CD8-positive, alpha-beta memory T cell (primary cell): ENCODE measurements at regions not wholly inside any gene's neighbourhood (a gene's known extent, or its start where the extent isn't known, plus 50 kb on each side); places are given as distances from the start of the nearest gene placed in this dataset.
A peak's percentile ranks its signal among the peaks of the same experiment; 100 is the strongest.

Source experiments
- CTCF ChIA-PET: fragments of 350-600 bp; sonication (Branson Sonifier 250); formaldehyde crosslinking; loops from one replicate; lab custom pipeline; 2021; ENCODE audit warnings: antibody characterized with exemption; lab: Charles Lee
- POLR2A ChIA-PET: fragments of 350-600 bp; sonication (Branson Sonifier 250); formaldehyde crosslinking; loops from one replicate; lab custom pipeline; 2021; ENCODE audit warnings: antibody characterized with exemption; lab: Charles Lee
- DNase-seq, 5 donors: peaks; one replicate each; pipeline versions ENCODE4 v3.0.0 to v3.0.0-alpha.2; 2020 to 2022; ENCODE audit warnings: mixed read lengths in 1 of 5
- H3K27ac ChIP-seq: one replicate; pipeline ENCODE4 v1.7.0; 2013; ENCODE audit warnings: low read depth, mild to moderate bottlenecking, low read length, moderate library complexity
- H3K27me3 ChIP-seq: 2 replicates; pipeline ENCODE4 v1.7.0; 2013; ENCODE audit warnings: low read length, mild to moderate bottlenecking; ENCODE audit not compliant: insufficient read depth, poor library complexity, severe bottlenecking
- H3K36me3 ChIP-seq: 2 replicates; pipeline ENCODE4 v1.7.0; 2013; ENCODE audit warnings: mild to moderate bottlenecking, low read length, moderate library complexity; ENCODE audit not compliant: insufficient read depth
- H3K4me1 ChIP-seq: 2 replicates; pipeline ENCODE4 v1.7.0; 2013; ENCODE audit warnings: mild to moderate bottlenecking, low read length, moderate library complexity; ENCODE audit not compliant: insufficient read depth
- H3K4me3 ChIP-seq: 2 replicates; pipeline ENCODE4 v1.7.0; 2013; ENCODE audit warnings: mild to moderate bottlenecking, low read length
- H3K9me3 ChIP-seq: 2 replicates; pipeline ENCODE4 v1.7.0; 2013; ENCODE audit warnings: mild to moderate bottlenecking, low read length
- H3K27ac Mint-ChIP-seq, 8 donors: one replicate each; pipeline ENCODE4 v1.8.0; 2020 to 2021; ENCODE audit warnings: mixed read lengths in 8 of 8, mild to moderate bottlenecking in 6 of 8, inconsistent platforms in 3 of 8, moderate library complexity in 3 of 8
- H3K27me3 Mint-ChIP-seq, 2 donors: one replicate each; pipeline ENCODE4 v1.8.0; 2020 to 2021; ENCODE audit warnings: mixed read lengths in 2 of 2, mild to moderate bottlenecking in 1 of 2, moderate library complexity in 1 of 2
- H3K36me3 Mint-ChIP-seq, 3 donors: one replicate each; pipeline ENCODE4 v1.8.0; 2020 to 2021; ENCODE audit warnings: mixed read lengths in 3 of 3, inconsistent platforms in 1 of 3, mild to moderate bottlenecking in 1 of 3
- H3K4me1 Mint-ChIP-seq, 3 donors: one replicate each; pipeline ENCODE4 v1.8.0; 2020 to 2021; ENCODE audit warnings: mixed read lengths in 3 of 3, inconsistent platforms in 1 of 3, mild to moderate bottlenecking in 1 of 3
- H3K4me3 Mint-ChIP-seq, 7 donors: one replicate each; pipeline ENCODE4 v1.8.0; 2020 to 2021; ENCODE audit warnings: mixed read lengths in 7 of 7, mild to moderate bottlenecking in 6 of 7, moderate library complexity in 4 of 7, inconsistent platforms in 2 of 7
- H3K9me3 Mint-ChIP-seq, 5 donors: one replicate each; pipeline ENCODE4 v1.8.0; 2020 to 2022; ENCODE audit warnings: mixed read lengths in 5 of 5, mild to moderate bottlenecking in 3 of 5, moderate library complexity in 2 of 5, inconsistent platforms in 1 of 5

DNA sequence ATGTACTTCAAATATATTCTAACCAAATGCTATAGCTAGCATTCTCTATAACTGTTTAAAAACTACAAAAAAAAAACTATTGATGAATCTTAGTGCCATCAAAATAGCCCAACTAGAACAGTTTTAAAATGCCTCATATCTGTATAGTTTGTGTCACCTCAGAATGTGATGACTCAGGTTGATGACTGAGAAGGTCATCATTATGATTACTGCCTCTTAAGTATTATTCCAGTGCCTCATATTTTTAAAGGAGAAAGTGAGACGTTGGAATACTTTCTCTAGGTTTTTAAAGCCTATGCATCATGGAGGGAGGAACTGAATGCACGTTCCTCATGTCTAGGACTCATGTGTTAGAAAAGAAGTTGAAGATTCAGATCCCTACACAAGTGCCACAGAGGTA is 88.2 kb downstream of the TMA16 start:
- H3K27ac Mint-ChIP-seq, result no peak overlapping the region
- no peak for DNase-seq
- POLR2A ChIA-PET, result no interaction called here
- Histone ChIP-seq H3K4me3 (no peak overlapping the region), H3K36me3 (no peaks in the 10 kb centered on the region), H3K9me3 (no peaks in the 10 kb centered on the region), H3K27me3 (no peaks in the 10 kb centered on the region), H3K27ac (no peak overlapping the region), H3K4me1 (no peaks in the 10 kb centered on the region)
- CTCF ChIA-PET, result no interaction called here
- H3K9me3 Mint-ChIP-seq, result no peaks in the 10 kb centered on the region
- no peaks in the 10 kb centered on the region for H3K36me3 Mint-ChIP-seq
- H3K4me1 Mint-ChIP-seq, result no peaks in the 10 kb centered on the region
- H3K4me3 Mint-ChIP-seq, result no peak overlapping the region
- H3K27me3 Mint-ChIP-seq, result peaks cover 6 to 26% of the 10 kb centered on the region in 2 donors

DNA sequence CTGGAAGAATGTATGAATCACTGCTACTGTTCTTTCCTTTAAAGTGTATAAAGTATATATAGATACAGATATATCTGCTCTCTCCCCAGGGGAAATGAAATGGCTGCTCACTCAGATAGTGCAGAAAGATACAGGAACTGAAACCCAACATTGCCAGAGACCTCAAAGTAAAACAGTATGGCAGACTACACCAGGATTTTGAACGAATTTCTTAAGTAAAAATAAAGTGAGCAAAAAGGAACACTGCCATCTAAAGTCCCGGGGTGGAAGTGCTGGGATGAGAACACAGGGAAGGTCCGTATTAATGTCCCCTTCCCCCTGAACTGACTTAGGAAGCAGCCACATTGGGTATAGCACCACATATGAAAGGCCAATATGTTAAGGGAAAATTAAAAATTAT is 93.4 kb downstream of the TMA16 start:
- Histone ChIP-seq H3K36me3 (no peaks in the 10 kb centered on the region), H3K9me3 (no peaks in the 10 kb centered on the region), H3K27me3 (no peaks in the 10 kb centered on the region), H3K4me3 (no peak overlapping the region), H3K27ac (no peak overlapping the region), H3K4me1 (no peaks in the 10 kb centered on the region)
- H3K36me3 Mint-ChIP-seq, result no peaks in the 10 kb centered on the region
- peaks cover 6 to 12% of the 10 kb centered on the region in 2 donors for H3K27me3 Mint-ChIP-seq
- no peaks in the 10 kb centered on the region for H3K9me3 Mint-ChIP-seq
- no peaks in the 10 kb centered on the region for H3K4me1 Mint-ChIP-seq
- peak overlapping the region in 1 of 8 donors; percentile 35 for H3K27ac Mint-ChIP-seq
- no peak for DNase-seq
- ChIA-PET CTCF (interaction anchor here (1.8 kb wide), 1 partner anchor 37 kb away, joined by 7 read pairs; no protein-coding TSS in a partner anchor), POLR2A (no interaction called here)
- no peak overlapping the region for H3K4me3 Mint-ChIP-seq

DNA sequence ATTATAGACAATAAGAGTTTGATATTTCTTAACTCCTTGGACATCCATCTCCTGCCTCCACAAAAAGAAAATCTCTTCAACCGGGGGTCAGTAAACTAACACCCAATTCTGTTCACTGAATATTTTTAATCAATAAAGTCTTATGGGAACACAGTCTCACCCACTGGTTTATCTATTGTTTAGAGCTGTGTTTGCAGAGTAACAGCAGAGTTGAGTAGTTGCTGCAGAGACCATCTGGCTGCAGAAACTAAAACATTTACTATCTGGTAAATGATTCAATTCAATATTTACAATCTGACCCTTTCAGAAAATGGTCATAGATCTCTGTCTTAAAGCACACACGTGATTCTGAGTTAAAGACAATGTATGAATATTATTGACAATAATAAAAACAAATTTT is 94.0 kb downstream of the TMA16 start:
- H3K27me3 ChIP-seq, result no peaks in the 10 kb centered on the region
- Mint-ChIP-seq H3K4me3 (no peak overlapping the region), H3K27ac (no peak overlapping the region), H3K36me3 (no peaks in the 10 kb centered on the region), H3K27me3 (peaks cover 6 to 12% of the 10 kb centered on the region in 2 donors), H3K4me1 (no peaks in the 10 kb centered on the region), H3K9me3 (no peaks in the 10 kb centered on the region)
- no peak overlapping the region for H3K4me3 ChIP-seq
- ChIA-PET POLR2A (no interaction called here), CTCF (interaction anchor here (1.8 kb wide), 1 partner anchor 38 kb away, joined by 7 read pairs; no protein-coding TSS in a partner anchor)
- no peaks in the 10 kb centered on the region for H3K9me3 ChIP-seq
- no peak overlapping the region for H3K27ac ChIP-seq
- no peaks in the 10 kb centered on the region for H3K4me1 ChIP-seq
- no peak for DNase-seq
- H3K36me3 ChIP-seq, result no peaks in the 10 kb centered on the region

DNA sequence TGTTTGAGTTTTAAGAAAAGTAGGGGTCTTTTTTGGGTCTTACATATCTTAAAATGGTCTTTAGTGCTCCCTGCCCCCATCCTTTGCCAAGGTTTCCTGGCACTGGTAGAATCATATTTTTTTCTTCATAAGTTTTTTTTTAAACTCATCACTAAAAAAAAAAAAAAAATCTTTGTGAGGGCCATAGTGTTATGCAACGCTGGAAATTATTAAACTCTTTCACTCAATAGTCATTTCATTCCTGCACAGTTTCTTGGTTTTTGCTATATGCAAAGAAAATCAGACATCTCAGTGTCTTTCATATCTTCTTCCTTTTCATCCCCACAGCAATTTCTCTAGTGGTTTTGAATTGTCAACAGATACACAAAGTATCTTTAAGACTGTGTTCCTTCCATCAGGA is 95.6 kb downstream of the TMA16 start:
- ChIA-PET CTCF (no interaction called here), POLR2A (no interaction called here)
- no peaks in the 10 kb centered on the region for H3K9me3 ChIP-seq
- no peaks in the 10 kb centered on the region for H3K36me3 Mint-ChIP-seq
- no peaks in the 10 kb centered on the region for H3K4me1 ChIP-seq
- H3K27ac ChIP-seq, result no peak overlapping the region
- peaks cover 6 to 14% of the 10 kb centered on the region in 2 donors for H3K27me3 Mint-ChIP-seq
- no peak overlapping the region for H3K4me3 Mint-ChIP-seq
- H3K27ac Mint-ChIP-seq, result no peak overlapping the region
- no peaks in the 10 kb centered on the region for H3K4me1 Mint-ChIP-seq
- H3K36me3 ChIP-seq, result no peaks in the 10 kb centered on the region
- no peaks in the 10 kb centered on the region for H3K9me3 Mint-ChIP-seq
- DNase-seq, result no peak
- no peaks in the 10 kb centered on the region for H3K27me3 ChIP-seq
- no peak overlapping the region for H3K4me3 ChIP-seq

- Mint-ChIP-seq H3K9me3 (no peaks in the 10 kb centered on the region), H3K4me3 (no peak overlapping the region), H3K4me1 (no peaks in the 10 kb centered on the region), H3K36me3 (no peaks in the 10 kb centered on the region), H3K27ac (no peak overlapping the region), H3K27me3 (peaks cover 6 to 11% of the 10 kb centered on the region in 2 donors)
- no peak overlapping the region for H3K27ac ChIP-seq
- ChIA-PET CTCF (no interaction called here), POLR2A (no interaction called here)
- H3K9me3 ChIP-seq, result no peaks in the 10 kb centered on the region
- H3K36me3 ChIP-seq, result no peaks in the 10 kb centered on the region
- no peak overlapping the region for H3K4me3 ChIP-seq
- no peaks in the 10 kb centered on the region for H3K4me1 ChIP-seq
- no peaks in the 10 kb centered on the region for H3K27me3 ChIP-seq
- no peak for DNase-seq
These were observed 96.3 kb downstream of the TMA16 start for GRCh38 chr4:163590619-163591264.

DNA sequence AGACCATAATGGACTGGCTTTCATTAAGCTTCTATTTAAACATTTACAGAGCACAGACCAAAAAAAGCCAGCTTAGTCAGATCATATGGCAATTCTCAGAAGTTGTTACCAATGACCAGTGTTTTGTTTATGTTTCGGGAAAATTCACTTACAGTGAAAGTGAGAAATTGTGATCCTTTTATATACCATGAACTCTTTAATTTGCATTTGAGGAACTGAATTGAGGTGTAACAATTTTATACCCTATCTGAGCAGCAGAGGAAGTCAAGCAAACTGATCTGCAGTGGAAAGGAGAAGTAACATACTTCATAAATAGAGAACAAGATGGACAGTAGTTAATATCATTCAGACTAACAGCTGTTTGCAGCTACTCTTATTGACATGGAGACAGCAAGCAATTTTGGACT is 97.1 kb downstream of the TMA16 start:
- ChIA-PET POLR2A (no interaction called here), CTCF (no interaction called here)
- H3K4me3 Mint-ChIP-seq, result no peak overlapping the region
- no peak overlapping the region for H3K27ac ChIP-seq
- H3K9me3 ChIP-seq, result no peaks in the 10 kb centered on the region
- H3K4me3 ChIP-seq, result no peak overlapping the region
- no peaks in the 10 kb centered on the region for H3K4me1 Mint-ChIP-seq
- DNase-seq, result no peak
- H3K27me3 ChIP-seq, result no peaks in the 10 kb centered on the region
- H3K36me3 ChIP-seq, result no peaks in the 10 kb centered on the region
- no peaks in the 10 kb centered on the region for H3K36me3 Mint-ChIP-seq
- H3K27me3 Mint-ChIP-seq, result peaks cover 6 to 8% of the 10 kb centered on the region in 2 donors
- H3K9me3 Mint-ChIP-seq, result peaks cover 0 to 2% (median 0%) of the 10 kb centered on the region in 5 donors
- H3K27ac Mint-ChIP-seq, result no peak overlapping the region
- H3K4me1 ChIP-seq, result no peaks in the 10 kb centered on the region

- no peaks in the 10 kb centered on the region for H3K36me3 Mint-ChIP-seq
- H3K4me1 ChIP-seq, result no peaks in the 10 kb centered on the region
- DNase-seq, result no peak
- H3K4me1 Mint-ChIP-seq, result no peaks in the 10 kb centered on the region
- no peak overlapping the region for H3K4me3 ChIP-seq
- H3K9me3 ChIP-seq, result no peaks in the 10 kb centered on the region
- no peak overlapping the region for H3K27ac Mint-ChIP-seq
- ChIA-PET CTCF (no interaction called here), POLR2A (no interaction called here)
- peaks cover 6 to 8% of the 10 kb centered on the region in 2 donors for H3K27me3 Mint-ChIP-seq
- H3K9me3 Mint-ChIP-seq, result peaks cover 0 to 2% (median 0%) of the 10 kb centered on the region in 5 donors
- H3K27ac ChIP-seq, result no peak overlapping the region
- H3K27me3 ChIP-seq, result no peaks in the 10 kb centered on the region
- no peaks in the 10 kb centered on the region for H3K36me3 ChIP-seq
- H3K4me3 Mint-ChIP-seq, result no peak overlapping the region
These were observed 97.7 kb downstream of the TMA16 start for GRCh38 chr4:163592212-163592611.

DNA sequence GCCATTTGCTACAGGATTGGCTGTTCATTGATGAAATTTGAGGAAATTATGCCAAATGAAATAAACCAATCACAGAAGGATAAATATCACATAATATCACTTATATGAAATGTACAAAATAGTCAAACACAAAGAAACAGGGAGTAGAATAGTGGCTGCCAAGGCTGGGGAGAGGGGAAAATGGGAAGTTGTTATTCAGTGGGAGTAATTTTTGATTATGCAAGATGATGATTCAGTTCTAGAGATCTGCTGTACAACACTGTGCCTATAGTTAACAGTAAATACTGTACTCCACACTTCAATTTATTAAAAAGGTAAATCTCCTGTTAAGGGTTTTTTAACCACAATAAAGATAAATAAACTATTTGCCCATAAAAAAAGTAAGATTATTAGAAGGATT is 101.1 kb downstream of the TMA16 start:
- Mint-ChIP-seq H3K4me1 (no peaks in the 10 kb centered on the region), H3K27me3 (peaks cover 6 to 11% of the 10 kb centered on the region in 2 donors), H3K9me3 (peaks cover 0 to 2% (median 0%) of the 10 kb centered on the region in 5 donors), H3K4me3 (no peak overlapping the region), H3K36me3 (no peaks in the 10 kb centered on the region), H3K27ac (no peak overlapping the region)
- POLR2A ChIA-PET, result no interaction called here
- H3K4me1 ChIP-seq, result no peaks in the 10 kb centered on the region
- no peak overlapping the region for H3K27ac ChIP-seq
- no peaks in the 10 kb centered on the region for H3K27me3 ChIP-seq
- no peaks in the 10 kb centered on the region for H3K36me3 ChIP-seq
- CTCF ChIA-PET, result no interaction called here
- H3K9me3 ChIP-seq, result no peaks in the 10 kb centered on the region
- no peak overlapping the region for H3K4me3 ChIP-seq
- DNase-seq, result no peak
